ENCODE measurements at regions not wholly inside any gene's neighbourhood (a gene's known extent, or its start where the extent isn't known, plus 50 kb on each side); places are given as distances from the start of the nearest gene placed in this dataset.

DNA sequence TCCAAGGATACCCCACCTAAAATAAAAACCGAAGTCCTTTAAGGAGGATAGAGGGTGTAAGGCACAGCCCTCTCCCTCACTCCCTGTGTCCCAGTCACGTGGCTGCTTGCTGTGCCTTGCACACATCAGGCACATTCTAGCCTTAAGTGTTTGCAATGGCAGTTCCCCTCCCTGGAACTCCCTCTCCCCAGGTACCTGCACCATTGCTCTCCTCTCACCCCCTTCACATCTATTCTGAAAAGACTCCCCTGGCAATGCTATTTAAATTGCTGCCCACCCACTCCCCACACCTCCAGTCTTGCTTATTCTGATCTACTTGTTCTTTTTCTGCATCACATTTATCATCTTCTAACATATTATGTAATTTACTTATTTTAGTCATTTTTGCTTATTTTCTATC lies 91.6 kb upstream of the LNX1 start:
- no peak for DNase-seq

DNA sequence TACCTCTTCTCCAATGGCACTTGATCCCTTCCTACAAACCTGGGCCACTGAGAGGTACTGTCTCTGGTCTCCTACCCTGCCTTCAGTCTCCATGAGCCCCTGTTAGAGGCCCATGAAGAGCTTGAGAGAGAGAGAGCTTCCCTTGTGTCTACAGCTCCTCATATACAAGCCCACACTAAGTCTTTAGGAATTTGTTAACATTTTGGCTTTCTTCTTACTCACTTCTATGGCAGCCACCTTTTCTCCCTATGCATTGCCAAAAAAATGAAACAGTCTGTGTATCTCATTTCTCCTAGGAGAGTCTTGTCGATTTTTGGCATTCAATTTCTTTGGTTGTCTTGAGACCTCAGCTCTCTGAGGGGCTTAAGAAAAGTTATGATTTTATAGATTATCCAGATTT lies 90.9 kb upstream of the LNX1 start:
- no peak for DNase-seq

- no peak for DNase-seq
These were observed 89.3 kb upstream of the LNX1 start for GRCh38 chr4:53680598-53680997.

DNA sequence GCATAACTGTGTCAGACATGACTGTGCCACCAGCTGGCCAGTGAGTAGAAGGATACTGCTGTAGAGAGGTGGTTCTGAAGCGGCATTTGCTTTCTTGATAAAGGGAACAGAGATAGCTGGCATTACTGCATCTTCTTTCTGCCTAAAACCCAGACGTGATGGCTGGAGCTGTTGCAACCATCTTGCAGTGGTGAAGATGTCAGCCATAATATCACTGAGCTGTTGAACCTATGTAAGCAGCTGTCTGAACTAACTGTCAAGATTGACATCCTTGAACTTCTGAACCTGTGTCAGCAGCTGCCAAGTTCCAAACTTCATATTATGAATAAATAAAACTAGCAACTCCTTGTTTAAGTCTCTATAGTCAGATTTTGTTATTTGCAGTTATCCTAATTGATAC lies 88.9 kb upstream of the LNX1 start:
- DNase-seq, result no peak

DNA sequence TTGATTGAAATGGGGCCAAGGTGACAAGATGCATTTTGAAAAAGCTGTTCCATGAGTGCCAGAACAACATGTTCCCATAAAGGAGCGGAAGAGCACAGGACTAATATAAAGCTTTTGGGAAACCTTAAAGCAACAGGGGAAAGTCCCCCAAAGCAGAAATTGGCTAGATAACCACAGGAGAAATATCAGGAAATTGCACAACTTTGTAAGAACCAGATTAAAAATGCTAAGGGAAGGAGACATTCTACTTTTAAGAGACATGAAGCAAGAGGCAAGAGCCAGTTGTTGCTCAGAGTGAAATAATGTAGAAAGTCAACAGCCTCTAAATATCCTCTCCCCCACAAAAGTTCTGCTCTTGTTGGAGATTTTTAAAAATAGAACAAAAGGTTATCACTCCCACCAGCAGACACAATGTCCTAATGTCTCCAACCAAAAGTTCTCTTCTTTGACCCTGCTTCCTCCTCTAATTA lies 85.2 kb upstream of the LNX1 start:
- no peak for DNase-seq

GRCh38 chr4:53674903-53675302 lies 83.6 kb upstream of the LNX1 start:
- no peak for DNase-seq

- no peak for DNase-seq
These were observed 81.6 kb upstream of the LNX1 start for GRCh38 chr4:53672873-53673272.

DNA sequence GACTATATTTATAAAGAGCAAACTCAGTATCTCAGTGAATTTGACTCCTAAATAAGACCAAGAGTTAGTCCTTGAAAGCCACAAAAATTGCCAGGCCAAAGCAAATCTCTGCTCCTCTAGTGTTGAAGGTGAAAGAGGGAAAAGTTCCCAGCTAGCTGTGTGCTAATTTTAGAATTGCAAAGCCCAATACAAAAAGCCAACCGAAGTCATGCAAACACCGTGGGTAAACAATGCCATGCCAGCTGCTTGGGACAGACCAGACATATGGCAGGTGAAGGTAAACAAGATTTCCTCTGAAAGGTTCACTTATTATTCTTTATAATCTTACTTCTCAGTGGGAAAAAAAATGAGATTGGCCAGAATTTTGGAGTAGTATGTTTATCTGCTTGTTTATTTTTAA lies 80.5 kb upstream of the LNX1 start:
- no peak for DNase-seq

- no peak for DNase-seq
These were observed 68.5 kb upstream of the LNX1 start for GRCh38 chr4:53659737-53660136.

GRCh38 chr4:53659112-53659511 lies 67.8 kb upstream of the LNX1 start:
- DNase-seq, result no peak

DNA sequence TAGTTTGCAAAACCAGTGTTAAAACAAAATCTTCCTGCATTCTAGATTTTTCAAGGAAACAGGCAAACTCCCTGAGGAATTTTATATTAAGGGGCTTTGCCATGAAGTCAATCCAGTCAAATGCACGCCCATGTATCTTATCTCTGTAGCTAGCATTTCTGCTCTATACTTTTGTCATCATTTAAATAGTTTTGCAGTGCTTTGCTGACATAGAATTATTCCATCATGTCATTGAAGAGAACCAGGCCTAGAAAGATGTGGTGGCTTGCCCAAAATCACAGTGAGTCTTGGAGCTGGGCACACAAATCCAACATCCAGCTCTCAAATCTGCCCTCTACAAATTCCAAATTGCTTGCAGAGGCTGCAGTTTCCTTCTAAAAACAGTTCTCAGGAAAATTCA lies 66.7 kb upstream of the LNX1 start:
- no peak for DNase-seq

DNA sequence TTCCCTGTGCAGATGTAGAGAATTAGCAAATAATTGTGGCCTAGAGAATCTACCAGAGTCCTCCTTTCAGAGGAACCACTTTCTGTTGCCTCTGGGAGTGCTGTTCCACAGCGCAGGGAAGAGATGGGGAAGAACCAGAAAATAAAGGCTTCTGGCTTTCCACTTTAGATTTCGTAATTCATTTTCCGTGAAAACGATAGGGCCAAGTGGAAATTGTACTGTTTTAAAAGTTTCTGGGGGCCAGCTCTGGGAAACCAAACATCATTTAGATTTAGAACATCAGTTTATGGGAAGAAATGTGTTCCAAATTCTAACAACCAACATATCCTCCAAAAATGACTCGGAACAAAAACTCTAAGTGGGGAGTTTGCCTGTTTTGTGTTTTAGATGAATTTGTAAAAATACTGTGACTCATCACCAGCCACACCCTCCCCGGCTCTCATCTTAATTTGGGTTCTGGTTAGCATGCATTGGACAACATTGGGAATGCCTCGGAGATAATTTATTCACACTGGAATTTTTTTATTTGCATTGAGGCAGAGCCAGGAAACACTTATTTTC lies 65.2 kb upstream of the LNX1 start:
- DNase-seq, result no peak

DNA sequence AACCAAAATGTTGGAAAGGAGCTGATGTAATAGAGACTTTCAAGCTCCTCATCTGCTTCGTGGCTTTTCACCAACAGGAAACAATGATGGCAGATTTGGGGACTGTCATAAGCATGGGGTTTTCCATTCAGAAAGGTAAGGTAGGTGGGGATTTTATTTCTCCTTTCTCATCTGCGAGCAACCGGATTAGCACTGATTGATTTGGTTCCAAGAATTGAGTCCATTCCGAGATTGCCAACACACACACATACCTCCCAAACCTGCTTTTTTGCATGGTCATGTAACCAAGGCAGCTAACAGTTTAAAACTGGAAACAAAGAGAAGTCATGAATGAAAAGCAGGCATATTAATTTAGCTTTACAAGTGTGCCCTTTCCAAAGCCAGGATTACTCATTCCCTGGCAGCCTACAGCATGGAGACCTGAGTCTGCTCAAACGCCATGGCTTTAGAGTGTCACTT lies 63.0 kb upstream of the LNX1 start:
- DNase-seq, result no peak

- DNase-seq, result no peak
These were observed 62.3 kb upstream of the LNX1 start for GRCh38 chr4:53653484-53654053.

DNA sequence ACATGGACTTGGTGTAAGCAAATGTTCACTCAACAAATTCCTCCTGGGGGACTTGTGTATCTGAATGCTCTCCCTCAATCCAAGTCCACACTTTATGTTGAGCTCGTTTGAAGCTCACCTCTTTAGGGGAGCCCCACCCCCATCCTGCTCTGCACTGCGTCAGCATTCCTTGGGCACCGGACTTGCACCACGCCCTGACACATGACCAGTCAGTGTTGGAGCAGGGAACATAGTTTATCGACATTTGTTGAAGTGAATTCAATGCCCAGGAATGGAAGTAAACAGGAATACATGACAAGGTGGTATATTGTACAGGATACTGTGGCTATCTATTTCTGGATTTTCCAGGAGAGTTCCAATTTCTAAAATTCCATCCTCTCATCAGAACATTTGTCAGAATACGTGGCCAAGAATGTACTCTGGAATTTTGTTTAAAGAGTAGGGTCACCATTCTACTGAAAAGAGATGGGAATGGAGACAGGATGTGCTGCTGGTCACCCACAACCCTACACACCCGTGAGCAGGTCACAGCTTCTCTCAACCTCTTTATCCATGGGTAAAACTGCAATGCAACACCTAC lies 60.0 kb upstream of the LNX1 start:
- no peak for DNase-seq

GRCh38 chr4:53649357-53649756 lies 58.1 kb upstream of the LNX1 start:
- DNase-seq, result no peak

- no peak for DNase-seq
These were observed 56.3 kb upstream of the LNX1 start for GRCh38 chr4:53647547-53647946.

GRCh38 chr4:53646795-53647194 lies 55.5 kb upstream of the LNX1 start:
- DNase-seq, result no peak

GRCh38 chr4:53645108-53645507 lies 53.8 kb upstream of the LNX1 start:
- DNase-seq, result no peak

DNA sequence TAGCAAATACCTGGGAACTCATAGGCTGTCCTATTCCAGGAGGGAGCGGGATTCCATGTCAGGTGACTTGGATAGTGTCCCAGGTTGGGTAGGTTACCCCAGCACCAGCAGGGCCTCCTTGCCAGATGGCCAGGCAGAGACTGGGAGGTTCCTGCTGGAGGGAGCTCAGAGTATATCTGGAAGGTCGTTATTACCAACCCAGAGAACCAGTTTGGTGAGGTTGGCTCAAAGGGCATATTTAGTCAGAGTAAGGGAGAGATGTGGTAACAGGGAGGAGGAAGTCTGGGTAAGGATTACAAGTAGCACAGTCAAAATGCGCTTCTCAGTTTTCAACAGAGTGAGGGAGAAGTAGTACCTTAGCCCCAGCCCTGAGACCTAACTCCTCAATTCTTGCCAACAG lies 53.3 kb upstream of the LNX1 start:
- DNase-seq, result no peak

Data from CD4-positive, alpha-beta T cell treated with Interleukin-4 for 4 hours (primary cell).